ENCODE measurements at regions not wholly inside any gene's neighbourhood (a gene's known extent, or its start where the extent isn't known, plus 50 kb on each side); places are given as distances from the start of the nearest gene placed in this dataset.
A peak's percentile ranks its signal among the peaks of the same experiment; 100 is the strongest.

DNA sequence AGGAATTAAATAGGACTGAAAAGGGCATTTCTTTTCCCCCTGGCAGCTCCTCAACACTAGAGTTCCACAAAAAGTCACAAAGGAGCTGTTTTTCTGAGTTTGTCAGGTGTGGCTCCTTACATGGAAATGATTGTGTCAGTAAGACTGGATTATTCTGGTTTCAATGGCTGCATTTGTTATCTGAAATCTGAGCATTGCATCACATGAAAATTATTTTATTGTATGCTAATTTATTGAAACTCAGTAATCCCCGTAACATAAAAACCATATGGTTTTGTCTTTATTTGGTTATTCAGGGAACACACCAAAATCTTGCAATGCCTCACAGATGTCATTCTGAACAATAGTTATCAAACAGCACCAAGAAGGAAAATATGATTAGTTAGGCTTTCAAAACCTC lies 439.7 kb upstream of the TNP1 start:
- H3K27ac ChIP-seq (ENCODE audit: control insufficient read depth, insufficient read depth, low read length) = no peak overlapping the region
- no peaks in the 10 kb centered on the region for H3K9me1 ChIP-seq (ENCODE audit: control insufficient read depth, extremely low read depth, insufficient read depth, low read length)
- DNase-seq (ENCODE audit: low read depth, low spot score) (no peak), FAIRE-seq (peak; percentile 69)
- TF ChIP-seq EZH2 (IDR thresholded peaks at IDR 0.05; ENCODE audit: low read length) = no peak
- TF ChIP-seq, protein P1, sequence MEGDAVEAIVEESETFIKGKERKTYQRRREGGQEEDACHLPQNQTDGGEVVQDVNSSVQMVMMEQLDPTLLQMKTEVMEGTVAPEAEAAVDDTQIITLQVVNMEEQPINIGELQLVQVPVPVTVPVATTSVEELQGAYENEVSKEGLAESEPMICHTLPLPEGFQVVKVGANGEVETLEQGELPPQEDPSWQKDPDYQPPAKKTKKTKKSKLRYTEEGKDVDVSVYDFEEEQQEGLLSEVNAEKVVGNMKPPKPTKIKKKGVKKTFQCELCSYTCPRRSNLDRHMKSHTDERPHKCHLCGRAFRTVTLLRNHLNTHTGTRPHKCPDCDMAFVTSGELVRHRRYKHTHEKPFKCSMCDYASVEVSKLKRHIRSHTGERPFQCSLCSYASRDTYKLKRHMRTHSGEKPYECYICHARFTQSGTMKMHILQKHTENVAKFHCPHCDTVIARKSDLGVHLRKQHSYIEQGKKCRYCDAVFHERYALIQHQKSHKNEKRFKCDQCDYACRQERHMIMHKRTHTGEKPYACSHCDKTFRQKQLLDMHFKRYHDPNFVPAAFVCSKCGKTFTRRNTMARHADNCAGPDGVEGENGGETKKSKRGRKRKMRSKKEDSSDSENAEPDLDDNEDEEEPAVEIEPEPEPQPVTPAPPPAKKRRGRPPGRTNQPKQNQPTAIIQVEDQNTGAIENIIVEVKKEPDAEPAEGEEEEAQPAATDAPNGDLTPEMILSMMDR (optimal IDR thresholded peaks at IDR 0.05 in 1 of 3, IDR thresholded peaks at IDR 0.05 in 1 of 3, conservative IDR thresholded peaks at IDR 0.05 in 1 of 3; ENCODE audit: extremely low read depth in 1 of 3, insufficient read depth in 2 of 3, low read length in 3 of 3) = no peak
- no peaks in the 10 kb centered on the region for H3K4me1 ChIP-seq (ENCODE audit: control insufficient read depth, extremely low read depth, insufficient read depth, low read length)
- no peak overlapping the region for H3K4me3 ChIP-seq (ENCODE audit: control insufficient read depth in 2 of 3, extremely low read depth in 1 of 3, insufficient read depth in 2 of 3, low read depth in 1 of 3, low read length in 3 of 3)
- no peak overlapping the region for H2AFZ ChIP-seq (ENCODE audit: control insufficient read depth, low read length)
- no peaks in the 10 kb centered on the region for H4K20me1 ChIP-seq (ENCODE audit: control insufficient read depth, extremely low read depth, insufficient read depth, low read length)
- H3K9ac ChIP-seq (ENCODE audit: control insufficient read depth, extremely low read depth, insufficient read depth, low read length) = no peak overlapping the region
- no peaks in the 10 kb centered on the region for H3K79me2 ChIP-seq (ENCODE audit: control insufficient read depth, insufficient read depth, low read length)
- H3K4me2 ChIP-seq (ENCODE audit: control insufficient read depth, extremely low read depth, insufficient read depth, low read depth, low read length) = no peak overlapping the region
- no peaks in the 10 kb centered on the region for H3K9me3 ChIP-seq (ENCODE audit: control insufficient read depth, low read depth, low read length)
- no peaks in the 10 kb centered on the region for H3K36me3 ChIP-seq (ENCODE audit: control insufficient read depth in 2 of 2, extremely low read depth in 1 of 2, insufficient read depth in 2 of 2, low read length in 2 of 2)
- H3K27me3 ChIP-seq (ENCODE audit: control insufficient read depth, extremely low read depth, insufficient read depth, low read length) = no peaks in the 10 kb centered on the region
- dilution Hi-C loops (cut with MboI; ENCODE audit: extremely low pct_ligation_motif_present, low sequenced_read_pairs) = no loop called here

DNA sequence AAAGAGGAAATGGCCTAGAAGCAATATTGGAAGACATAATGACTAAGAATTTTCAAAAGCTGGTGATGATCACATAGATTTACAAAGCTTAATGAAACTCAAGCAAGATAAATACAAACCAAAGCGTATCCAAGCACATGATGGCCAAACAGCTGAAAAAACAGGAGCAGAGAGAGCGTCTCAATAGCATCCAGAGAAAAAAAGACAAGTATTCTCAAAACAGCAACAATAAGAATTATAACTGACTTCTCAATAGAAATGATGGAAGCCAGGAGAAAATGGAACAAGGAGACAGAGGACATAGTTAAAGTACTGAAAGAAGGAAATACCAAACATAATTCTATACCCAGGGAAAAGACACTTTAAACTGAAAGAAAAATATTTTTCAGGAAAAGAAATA lies 437.2 kb upstream of the TNP1 start:
- FAIRE-seq (no peak), DNase-seq (ENCODE audit: low read depth, low spot score) (no peak)
- Histone ChIP-seq H3K4me3 (ENCODE audit: control insufficient read depth in 2 of 3, extremely low read depth in 1 of 3, insufficient read depth in 2 of 3, low read depth in 1 of 3, low read length in 3 of 3) (no peak overlapping the region), H3K27ac (ENCODE audit: control insufficient read depth, insufficient read depth, low read length) (no peak overlapping the region), H3K79me2 (ENCODE audit: control insufficient read depth, insufficient read depth, low read length) (no peaks in the 10 kb centered on the region), H3K4me1 (ENCODE audit: control insufficient read depth, extremely low read depth, insufficient read depth, low read length) (no peaks in the 10 kb centered on the region), H3K27me3 (ENCODE audit: control insufficient read depth, extremely low read depth, insufficient read depth, low read length) (no peaks in the 10 kb centered on the region), H3K36me3 (ENCODE audit: control insufficient read depth in 2 of 2, extremely low read depth in 1 of 2, insufficient read depth in 2 of 2, low read length in 2 of 2) (no peaks in the 10 kb centered on the region), H2AFZ (ENCODE audit: control insufficient read depth, low read length) (no peak overlapping the region), H3K9me3 (ENCODE audit: control insufficient read depth, low read depth, low read length) (no peaks in the 10 kb centered on the region), H3K9me1 (ENCODE audit: control insufficient read depth, extremely low read depth, insufficient read depth, low read length) (no peaks in the 10 kb centered on the region), H3K4me2 (ENCODE audit: control insufficient read depth, extremely low read depth, insufficient read depth, low read depth, low read length) (no peak overlapping the region), H4K20me1 (ENCODE audit: control insufficient read depth, extremely low read depth, insufficient read depth, low read length) (no peaks in the 10 kb centered on the region), H3K9ac (ENCODE audit: control insufficient read depth, extremely low read depth, insufficient read depth, low read length) (no peak overlapping the region)
- dilution Hi-C loops (cut with MboI; ENCODE audit: extremely low pct_ligation_motif_present, low sequenced_read_pairs) = no loop called here
- no peak for TF ChIP-seq EZH2 (IDR thresholded peaks at IDR 0.05; ENCODE audit: low read length)
- TF ChIP-seq, protein P1 (optimal IDR thresholded peaks at IDR 0.05 in 1 of 3, IDR thresholded peaks at IDR 0.05 in 1 of 3, conservative IDR thresholded peaks at IDR 0.05 in 1 of 3; ENCODE audit: extremely low read depth in 1 of 3, insufficient read depth in 2 of 3, low read length in 3 of 3) = no peak

Measured in keratinocyte (primary cell).